Uterus (tissue), 3 donors: ENCODE measurements at regions not wholly inside any gene's neighbourhood (a gene's known extent, or its start where the extent isn't known, plus 50 kb on each side); places are given as distances from the start of the nearest gene placed in this dataset.

Experiments
- DNase-seq, 2 donors: peaks; one replicate each; pipeline ENCODE4 v3.0.0-alpha.2; 2019 to 2020
- H3K27ac ChIP-seq, 2 donors: fragments of 200-600 bp; sonication (generic); 1 replicate in 1 of 2; 2 replicates in 1 of 2; pipeline ENCODE4 v1.5.1; 2016 to 2018
- H3K27me3 ChIP-seq, 2 donors: fragments of 200-600 bp; sonication (generic); one replicate each; pipeline ENCODE4 v1.5.1; 2018 to 2019; ENCODE audit warnings: control low read depth in 1 of 2
- H3K36me3 ChIP-seq, 2 donors: fragments of 200-600 bp; sonication (generic); one replicate each; pipeline ENCODE4 v1.5.1; 2019; ENCODE audit warnings: control low read depth in 1 of 2
- H3K4me1 ChIP-seq, 2 donors: fragments of 200-600 bp; sonication (generic); one replicate each; pipeline ENCODE4 v1.5.1; 2018 to 2019; ENCODE audit warnings: control low read depth in 1 of 2
- H3K4me3 ChIP-seq, 2 donors: fragments of 200-600 bp; sonication (generic); 1 replicate in 1 of 2; 2 replicates in 1 of 2; pipeline ENCODE4 v1.5.1; 2018 to 2019; ENCODE audit warnings: mild to moderate bottlenecking in 1 of 2
- H3K9me3 ChIP-seq, 2 donors: fragments of 200-600 bp; sonication (generic); one replicate each; pipeline ENCODE4 v1.5.1; 2019; ENCODE audit warnings: control low read depth in 1 of 2
- CTCF ChIP-seq, 4 experiments: fragments of 200-600 bp in 2 of 4; fragments of 450-650 bp in 2 of 4; sonication (generic) in 2 of 4; IDR thresholded peaks; one replicate each; pipeline ENCODE4 v1.5.1; 2016 to 2019; ENCODE audit warnings: antibody characterized with exemption in 4 of 4, mild to moderate bottlenecking in 2 of 4, moderate library complexity in 1 of 4
- POLR2A ChIP-seq, 2 donors: fragments of 450-650 bp; IDR thresholded peaks; one replicate each; pipeline ENCODE4 v1.6.1; 2016; ENCODE audit warnings: antibody characterized with exemption in 2 of 2, mild to moderate bottlenecking in 1 of 2, moderate library complexity in 1 of 2
- intact Hi-C: fragments of 100-400 bp; cut with DNase I; formaldehyde crosslinking; loops from one replicate; pipeline ENCODE4 v1.15.1; 2023; ENCODE audit warnings: low total_unique reads
- donor health status: DM: yes; HTN: yes; CAD: no.

GRCh38 chr13:50159607-50160006 is 144.4 kb downstream of the KCNRG start:
- no peak overlapping the region for H3K27ac ChIP-seq
- DNase-seq, result no peak
- H3K36me3 ChIP-seq, result no peaks in the 10 kb centered on the region
- H3K27me3 ChIP-seq, result no peaks in the 10 kb centered on the region
- no peaks in the 10 kb centered on the region for H3K4me1 ChIP-seq
- H3K4me3 ChIP-seq, result no peak overlapping the region
- H3K9me3 ChIP-seq, result no peaks in the 10 kb centered on the region
- intact Hi-C loops, result no loop called here
- no peak for TF ChIP-seq POLR2A (IDR thresholded peaks at IDR 0.05)
- TF ChIP-seq CTCF (IDR thresholded peaks at IDR 0.05), result no peak

DNA sequence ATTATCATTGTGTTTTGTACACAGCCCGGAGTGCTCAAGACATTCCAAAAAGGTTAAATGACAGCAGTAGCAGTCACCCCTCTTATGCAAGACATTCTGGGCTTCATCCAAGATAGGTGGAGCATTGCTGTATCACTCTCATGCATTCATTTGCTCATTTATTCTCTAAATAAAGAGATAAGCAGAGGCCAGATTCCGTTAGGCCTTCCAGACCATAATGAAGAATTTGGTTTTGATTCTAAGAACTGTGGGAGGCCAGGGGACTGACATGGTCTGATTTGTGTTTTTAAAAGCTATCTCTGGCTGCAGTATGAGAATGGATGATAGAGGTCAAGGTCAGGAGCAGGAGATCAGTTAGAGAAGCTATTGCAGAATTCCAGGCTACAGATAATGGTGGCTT is 145.8 kb downstream of the KCNRG start:
- Histone ChIP-seq H3K27ac (no peak overlapping the region), H3K4me1 (no peaks in the 10 kb centered on the region), H3K4me3 (no peak overlapping the region), H3K9me3 (no peaks in the 10 kb centered on the region), H3K27me3 (no peaks in the 10 kb centered on the region), H3K36me3 (no peaks in the 10 kb centered on the region)
- DNase-seq, result no peak
- no peak for TF ChIP-seq POLR2A (IDR thresholded peaks at IDR 0.05)
- no peak for TF ChIP-seq CTCF (IDR thresholded peaks at IDR 0.05)
- intact Hi-C loops, result no loop called here

GRCh38 chr13:50162001-50162400 is 146.8 kb downstream of the KCNRG start:
- Histone ChIP-seq H3K4me1 (no peaks in the 10 kb centered on the region), H3K27ac (no peak overlapping the region), H3K4me3 (no peak overlapping the region), H3K36me3 (no peaks in the 10 kb centered on the region), H3K9me3 (no peaks in the 10 kb centered on the region), H3K27me3 (no peaks in the 10 kb centered on the region)
- intact Hi-C loops, result no loop called here
- no peak for DNase-seq
- TF ChIP-seq CTCF (IDR thresholded peaks at IDR 0.05) (no peak), POLR2A (IDR thresholded peaks at IDR 0.05) (no peak)

- no peaks in the 10 kb centered on the region for H3K9me3 ChIP-seq
- no peak overlapping the region for H3K27ac ChIP-seq
- DNase-seq, result no peak
- H3K27me3 ChIP-seq, result no peaks in the 10 kb centered on the region
- H3K4me1 ChIP-seq, result no peaks in the 10 kb centered on the region
- no peak overlapping the region for H3K4me3 ChIP-seq
- no peaks in the 10 kb centered on the region for H3K36me3 ChIP-seq
- TF ChIP-seq CTCF (IDR thresholded peaks at IDR 0.05), result no peak
- no peak for TF ChIP-seq POLR2A (IDR thresholded peaks at IDR 0.05)
- intact Hi-C loops, result no loop called here
These were observed 147.3 kb downstream of the KCNRG start for GRCh38 chr13:50162567-50162966.

DNA sequence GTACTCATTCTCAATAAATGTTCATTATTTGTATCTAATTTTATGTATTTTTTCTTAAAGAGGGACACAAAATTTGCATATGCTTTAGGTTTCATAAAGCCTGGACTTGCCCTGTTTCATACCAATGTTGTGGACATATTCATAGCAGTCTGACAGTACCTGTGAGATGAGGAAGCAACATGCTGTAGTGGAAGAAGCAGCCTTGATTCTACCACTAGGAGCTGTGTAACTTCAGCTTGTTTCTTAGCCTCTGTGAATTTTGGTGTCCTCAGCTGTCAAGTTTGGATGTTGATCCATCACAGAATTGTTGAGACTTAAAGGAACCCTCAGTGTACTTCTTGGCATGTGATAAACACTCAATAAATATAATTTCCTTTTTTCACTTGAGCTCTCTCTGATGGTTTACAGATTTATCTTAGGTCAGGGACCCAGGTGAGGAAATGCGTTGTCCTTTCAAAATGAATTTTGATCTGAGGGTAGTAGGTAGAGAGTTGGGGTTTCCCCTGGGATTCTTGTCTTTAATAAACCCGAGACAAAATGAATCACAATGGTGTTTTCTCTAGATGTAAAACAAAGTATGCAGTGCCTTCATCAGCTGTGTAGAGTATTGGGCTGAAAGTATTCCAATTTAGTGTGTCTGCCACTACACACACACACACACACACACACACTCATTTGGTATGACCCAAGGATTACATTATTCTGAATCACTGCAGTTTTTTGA is 152.1 kb downstream of the KCNRG start:
- Histone ChIP-seq H3K27ac (no peak overlapping the region), H3K4me3 (no peak overlapping the region), H3K4me1 (no peaks in the 10 kb centered on the region), H3K36me3 (no peaks in the 10 kb centered on the region), H3K27me3 (no peaks in the 10 kb centered on the region), H3K9me3 (no peaks in the 10 kb centered on the region)
- TF ChIP-seq POLR2A (IDR thresholded peaks at IDR 0.05) (no peak), CTCF (IDR thresholded peaks at IDR 0.05) (no peak)
- DNase-seq, result no peak
- intact Hi-C loops, result no loop called here
